ENCODE measurements at regions not wholly inside any gene's neighbourhood (a gene's known extent, or its start where the extent isn't known, plus 50 kb on each side); places are given as distances from the start of the nearest gene placed in this dataset.

DNA sequence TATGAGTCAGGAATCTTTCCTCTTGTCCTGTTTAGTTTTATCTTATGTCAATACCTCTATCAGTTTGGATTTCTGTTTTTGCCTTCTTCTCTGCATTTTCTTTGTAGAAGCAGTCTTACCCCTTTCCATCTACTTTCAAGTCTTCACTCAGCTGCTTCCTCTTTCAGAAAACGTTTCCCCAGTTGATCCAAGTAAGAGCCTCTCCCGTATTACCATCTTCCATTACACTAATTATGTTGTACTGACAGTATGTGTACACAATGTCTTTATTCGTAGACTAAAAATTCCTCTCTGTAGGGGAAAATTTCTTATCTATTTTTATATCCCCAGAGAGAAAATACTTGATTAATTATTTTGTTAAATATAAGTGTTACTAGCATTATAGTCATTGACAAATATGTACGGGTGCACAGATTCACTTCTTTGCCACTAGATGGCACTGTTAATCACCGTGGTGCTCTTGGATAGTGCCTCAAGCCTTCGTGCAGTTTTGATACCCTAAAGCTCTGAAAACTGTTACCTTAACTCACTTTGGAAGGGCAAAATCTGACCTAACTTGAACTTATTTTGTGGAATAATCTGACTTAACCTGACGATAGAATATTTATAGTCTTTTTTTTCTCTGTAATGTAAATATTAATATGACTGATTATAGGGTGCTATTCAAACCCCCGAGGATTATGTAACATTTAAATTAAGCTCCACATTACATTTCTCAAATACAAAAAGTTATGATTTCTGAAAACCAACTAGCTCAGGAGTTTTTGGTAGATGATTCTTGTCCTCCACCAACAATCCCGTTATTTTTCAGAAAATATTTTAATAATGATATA is 74.2 kb upstream of the POU1F1 start:
- DNase-seq (ENCODE audit: low read depth, low spot score): peak; percentile 60
- no peak overlapping the region for H3K4me3 ChIP-seq (ENCODE audit: low read depth, low read length)
- in situ Hi-C loops (cut with HindIII; ENCODE audit: low sequenced_read_pairs): no loop called here
- TF ChIP-seq, protein P1, sequence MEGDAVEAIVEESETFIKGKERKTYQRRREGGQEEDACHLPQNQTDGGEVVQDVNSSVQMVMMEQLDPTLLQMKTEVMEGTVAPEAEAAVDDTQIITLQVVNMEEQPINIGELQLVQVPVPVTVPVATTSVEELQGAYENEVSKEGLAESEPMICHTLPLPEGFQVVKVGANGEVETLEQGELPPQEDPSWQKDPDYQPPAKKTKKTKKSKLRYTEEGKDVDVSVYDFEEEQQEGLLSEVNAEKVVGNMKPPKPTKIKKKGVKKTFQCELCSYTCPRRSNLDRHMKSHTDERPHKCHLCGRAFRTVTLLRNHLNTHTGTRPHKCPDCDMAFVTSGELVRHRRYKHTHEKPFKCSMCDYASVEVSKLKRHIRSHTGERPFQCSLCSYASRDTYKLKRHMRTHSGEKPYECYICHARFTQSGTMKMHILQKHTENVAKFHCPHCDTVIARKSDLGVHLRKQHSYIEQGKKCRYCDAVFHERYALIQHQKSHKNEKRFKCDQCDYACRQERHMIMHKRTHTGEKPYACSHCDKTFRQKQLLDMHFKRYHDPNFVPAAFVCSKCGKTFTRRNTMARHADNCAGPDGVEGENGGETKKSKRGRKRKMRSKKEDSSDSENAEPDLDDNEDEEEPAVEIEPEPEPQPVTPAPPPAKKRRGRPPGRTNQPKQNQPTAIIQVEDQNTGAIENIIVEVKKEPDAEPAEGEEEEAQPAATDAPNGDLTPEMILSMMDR (IDR thresholded peaks at IDR 0.05; ENCODE audit: low read depth, low read length): peak; percentile 81

DNA sequence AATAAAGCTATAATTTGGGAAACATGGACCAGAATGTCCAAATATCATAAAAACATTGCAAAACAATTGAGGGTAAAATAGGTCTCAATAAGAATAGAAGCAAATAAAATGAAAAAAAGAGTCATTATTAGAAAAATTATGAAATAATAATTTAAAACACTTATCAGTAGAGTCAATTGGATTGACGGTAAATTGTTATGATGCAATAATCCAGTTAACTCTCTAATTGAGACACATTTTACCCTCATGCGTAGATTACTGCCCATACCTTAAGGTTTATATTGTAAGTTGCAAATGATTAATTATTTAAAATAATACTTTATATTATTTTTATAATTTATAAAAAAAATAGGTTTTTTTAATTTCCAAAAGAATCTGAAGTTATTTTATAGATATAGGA is 73.4 kb upstream of the POU1F1 start:
- DNase-seq (ENCODE audit: low read depth, low spot score): no peak
- no peak overlapping the region for H3K4me3 ChIP-seq (ENCODE audit: low read depth, low read length)
- TF ChIP-seq, protein P1 (IDR thresholded peaks at IDR 0.05; ENCODE audit: low read depth, low read length): no peak
- in situ Hi-C loops (cut with HindIII; ENCODE audit: low sequenced_read_pairs): no loop called here

DNA sequence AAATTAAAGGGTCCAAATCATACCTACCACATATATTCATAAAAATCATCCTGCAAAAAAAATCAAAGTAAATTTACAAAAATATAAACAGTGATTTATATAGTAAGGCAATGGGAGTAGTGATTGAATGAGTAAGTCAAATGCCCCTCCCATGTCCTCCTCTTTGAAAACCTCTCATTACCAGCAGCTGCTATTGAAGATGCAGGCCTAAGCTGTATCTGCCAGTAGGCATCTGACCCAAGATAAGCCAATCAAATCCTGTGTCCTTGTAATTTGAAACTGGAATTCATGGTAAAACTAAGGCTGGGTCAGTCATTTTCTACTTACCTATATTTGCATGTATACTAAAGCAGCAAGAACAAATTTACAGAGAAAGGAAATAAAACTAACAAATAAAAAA is 60.4 kb upstream of the POU1F1 start:
- no peak overlapping the region for H3K4me3 ChIP-seq (ENCODE audit: low read depth, low read length)
- no peak for DNase-seq (ENCODE audit: low read depth, low spot score)
- in situ Hi-C loops (cut with HindIII; ENCODE audit: low sequenced_read_pairs): no loop called here
- TF ChIP-seq, protein P1 (IDR thresholded peaks at IDR 0.05; ENCODE audit: low read depth, low read length): no peak

DNA sequence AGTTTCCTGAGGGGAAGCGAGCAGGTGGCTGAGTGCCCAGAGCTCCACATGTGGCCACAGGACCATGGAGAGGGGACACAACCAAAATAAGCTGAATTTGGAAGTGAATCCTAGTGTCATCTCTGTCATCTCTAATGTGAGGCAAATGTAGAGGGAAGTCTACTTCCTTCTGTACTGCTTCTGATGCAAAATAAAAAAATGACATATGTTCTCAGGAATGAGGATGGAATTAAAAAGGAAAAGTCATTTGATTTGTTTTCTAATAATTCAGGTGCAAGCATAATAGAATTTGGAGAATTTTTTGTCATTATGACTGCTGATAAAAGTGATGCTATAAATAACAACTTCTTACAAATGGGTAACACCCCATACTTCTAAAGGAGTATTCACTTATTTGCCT is 59.5 kb upstream of the POU1F1 start:
- H3K4me3 ChIP-seq (ENCODE audit: low read depth, low read length): no peak overlapping the region
- DNase-seq (ENCODE audit: low read depth, low spot score): no peak
- TF ChIP-seq, protein P1 (IDR thresholded peaks at IDR 0.05; ENCODE audit: low read depth, low read length): no peak
- in situ Hi-C loops (cut with HindIII; ENCODE audit: low sequenced_read_pairs): no loop called here

DNA sequence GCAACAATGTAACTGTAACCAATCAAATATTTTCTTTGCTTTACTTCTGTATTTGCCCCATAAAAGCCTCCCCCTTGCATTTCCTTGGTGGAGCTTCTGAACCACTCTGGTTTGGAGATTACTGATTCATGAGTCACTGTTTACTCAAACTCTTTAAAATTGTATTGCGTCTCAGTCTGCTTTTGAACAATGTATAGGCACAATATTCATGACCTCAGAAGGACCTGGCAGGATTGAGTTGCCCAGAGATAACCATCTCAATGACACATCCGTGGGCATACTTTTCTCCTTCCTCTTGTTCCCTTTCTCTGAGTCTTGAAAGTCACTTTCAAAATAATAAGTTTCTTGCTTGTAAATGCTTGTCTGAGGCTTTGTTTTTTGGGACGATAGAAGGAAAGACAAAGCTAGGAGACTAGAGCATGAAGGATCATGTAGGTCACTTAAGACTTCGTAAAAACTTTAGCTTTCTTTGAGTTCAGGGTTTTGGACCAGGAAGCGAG is 57.1 kb upstream of the POU1F1 start:
- DNase-seq (ENCODE audit: low read depth, low spot score): peak; percentile 90
- TF ChIP-seq, protein P1 (IDR thresholded peaks at IDR 0.05; ENCODE audit: low read depth, low read length): no peak
- H3K4me3 ChIP-seq (ENCODE audit: low read depth, low read length): no peak overlapping the region
- in situ Hi-C loops (cut with HindIII; ENCODE audit: low sequenced_read_pairs): no loop called here

DNA sequence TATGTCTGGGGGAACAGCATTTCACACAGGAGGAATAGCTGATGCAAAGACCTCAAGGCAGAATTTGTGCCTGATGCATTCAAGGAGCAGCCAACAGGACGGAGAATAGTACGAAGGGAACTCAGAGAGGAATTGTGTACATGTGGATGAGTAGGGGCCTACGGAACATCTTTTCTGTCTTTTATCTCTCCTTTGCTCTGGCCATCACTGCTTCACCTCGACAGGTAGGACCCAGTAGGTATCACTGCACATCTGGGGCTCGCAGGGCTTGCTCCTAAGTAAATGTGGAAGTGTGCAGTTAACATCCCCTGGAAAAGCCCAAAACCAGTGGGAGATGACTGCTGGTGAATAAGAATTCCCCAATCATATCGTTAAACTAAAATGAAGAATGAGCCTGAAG is 56.4 kb upstream of the POU1F1 start:
- no peak for DNase-seq (ENCODE audit: low read depth, low spot score)
- no peak overlapping the region for H3K4me3 ChIP-seq (ENCODE audit: low read depth, low read length)
- in situ Hi-C loops (cut with HindIII; ENCODE audit: low sequenced_read_pairs): no loop called here
- TF ChIP-seq, protein P1 (IDR thresholded peaks at IDR 0.05; ENCODE audit: low read depth, low read length): no peak

Measured in astrocyte of the spinal cord (primary cell).